Islet of Langerhans (tissue), 1 donor: ENCODE measurements at regions not wholly inside any gene's neighbourhood (a gene's known extent, or its start where the extent isn't known, plus 50 kb on each side); places are given as distances from the start of the nearest gene placed in this dataset.
A peak's percentile ranks its signal among the peaks of the same experiment; 100 is the strongest.
"Not testable (repeated sequence)": the region's sequence is repeated elsewhere in the genome, so short reads cannot be mapped to it uniquely, and the experiment has no call there.

ENCODE experiments used
- FAIRE-seq: peaks from one replicate; lab custom pipeline; 2011; peaks lifted over from hg19 to GRCh38; lab: Jason Lieb, UNC

DNA sequence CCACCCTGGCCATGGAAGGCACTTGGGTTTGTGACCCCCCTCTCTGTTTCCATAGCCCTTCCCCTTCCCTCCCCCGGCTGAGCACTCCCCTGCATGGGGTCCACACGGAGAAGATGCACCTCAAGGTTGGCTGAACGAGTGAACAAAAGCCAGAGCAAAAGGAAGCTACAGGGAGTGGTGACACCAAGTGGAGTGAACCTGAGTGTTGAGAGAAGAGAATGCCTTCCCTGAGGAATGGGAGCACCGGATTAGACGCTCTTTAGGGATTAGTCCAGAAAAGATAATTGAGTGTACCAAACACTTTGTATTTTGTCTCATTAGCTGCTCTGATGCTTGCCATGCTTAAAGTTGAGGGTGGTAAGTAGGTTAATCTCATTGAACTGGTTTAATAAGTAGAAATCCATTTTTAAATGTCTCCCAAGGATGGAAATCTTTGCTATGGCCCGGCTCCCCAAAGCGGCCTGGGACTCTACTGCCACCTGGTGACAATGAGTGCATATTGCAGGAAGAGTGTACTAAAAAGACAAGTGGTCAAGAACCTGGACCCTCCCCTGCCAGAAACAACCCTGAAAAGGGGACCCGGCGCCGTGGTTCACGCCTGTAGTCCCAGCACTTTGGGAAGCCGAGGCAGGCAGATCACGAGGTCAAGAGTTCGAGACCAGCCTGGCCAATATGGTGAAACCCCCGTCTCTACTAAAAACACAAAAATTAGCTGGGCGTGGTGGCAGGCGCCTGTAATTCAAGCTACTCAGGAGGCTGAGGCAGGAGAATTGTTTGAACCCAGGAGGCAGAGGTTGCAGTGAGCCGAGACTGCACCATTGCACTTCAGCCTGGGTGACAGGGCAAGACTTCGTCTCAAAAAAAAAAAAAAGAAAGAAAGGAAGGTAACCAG, 150.6 kb upstream of the ZC3H12A start:
- no peak for FAIRE-seq

DNA sequence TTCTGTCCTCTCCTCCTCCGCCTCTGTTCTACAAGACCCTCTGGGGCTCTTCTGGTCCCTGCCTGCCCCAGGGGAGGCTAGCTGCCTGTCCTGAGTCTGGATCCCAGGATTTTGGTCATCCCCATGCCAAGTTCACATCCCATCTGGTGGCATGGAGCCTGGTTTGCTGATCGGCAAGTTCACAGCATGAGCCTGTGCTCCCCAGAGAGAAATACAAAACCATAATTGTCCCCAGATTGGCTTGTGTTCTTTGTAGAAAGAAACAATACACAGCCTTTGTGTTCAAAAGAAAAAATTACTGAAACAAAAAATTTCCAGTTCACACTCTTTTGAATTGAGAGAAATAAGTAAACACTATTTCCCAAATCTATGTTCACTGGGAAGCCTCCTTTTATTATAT, 149.4 kb upstream of the ZC3H12A start:
- no peak for FAIRE-seq

DNA sequence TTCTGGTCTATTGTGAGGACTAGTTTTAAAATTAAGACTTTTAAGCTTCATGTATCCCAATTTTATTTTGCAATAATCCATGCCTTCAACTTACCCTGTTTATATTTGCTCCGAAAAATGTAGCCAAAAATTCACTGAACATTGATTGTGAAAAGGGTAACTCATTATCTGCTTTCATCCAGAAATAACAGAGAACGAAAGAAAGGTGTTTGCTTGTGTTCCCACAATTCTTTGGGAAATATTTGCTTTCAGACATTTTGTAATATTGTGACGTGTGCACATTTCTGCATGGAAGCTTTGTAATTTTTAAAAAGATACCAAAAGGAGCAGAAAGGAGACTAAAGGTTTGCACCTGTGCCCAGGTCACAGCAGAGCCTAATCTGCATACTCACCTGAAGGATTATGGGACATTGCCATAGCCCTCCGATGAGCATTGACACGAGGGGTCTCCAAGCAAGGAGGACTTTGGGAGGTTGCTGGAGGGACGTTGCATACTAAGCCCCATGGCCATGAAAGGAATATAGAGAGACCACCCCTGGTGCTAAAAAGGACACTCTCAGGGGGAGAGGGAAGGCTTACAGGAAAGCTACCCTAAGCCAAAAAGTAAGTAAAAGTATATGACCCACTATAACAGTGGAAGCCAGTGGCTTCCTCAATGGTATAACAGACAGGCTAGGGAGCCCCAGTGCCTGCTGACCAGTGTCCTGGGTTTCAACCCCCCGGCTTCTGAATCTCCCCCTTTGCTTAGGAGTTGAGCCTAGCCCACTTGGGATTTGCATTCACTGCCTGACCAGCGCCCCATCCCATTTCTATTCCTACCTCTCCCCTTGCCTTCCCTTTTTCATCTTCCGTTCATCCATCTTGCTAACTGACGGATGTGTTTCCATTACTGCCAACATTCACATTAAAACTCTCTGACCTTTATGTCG, 148.6 kb upstream of the ZC3H12A start:
- FAIRE-seq, result peak; percentile 38

DNA sequence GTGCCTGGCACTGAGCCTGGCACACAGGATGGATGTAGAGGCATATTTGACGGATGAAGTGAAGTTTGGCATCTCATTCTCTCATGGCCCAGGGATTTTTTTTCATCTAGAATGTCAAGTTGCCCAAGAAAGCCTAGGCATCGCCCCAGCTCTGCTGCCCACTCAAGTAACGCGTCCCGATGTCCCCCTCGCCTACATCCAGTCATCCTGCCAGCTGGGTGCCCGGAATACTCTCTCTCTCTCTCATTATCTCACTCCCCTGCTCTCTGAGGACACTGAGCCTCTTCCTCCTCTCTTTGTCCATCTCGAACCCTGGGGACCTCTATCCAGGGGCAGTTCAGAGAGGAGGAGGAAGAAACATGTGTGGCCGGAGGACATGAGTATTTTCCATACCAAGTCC, 142.3 kb upstream of the ZC3H12A start:
- FAIRE-seq, result no peak

DNA sequence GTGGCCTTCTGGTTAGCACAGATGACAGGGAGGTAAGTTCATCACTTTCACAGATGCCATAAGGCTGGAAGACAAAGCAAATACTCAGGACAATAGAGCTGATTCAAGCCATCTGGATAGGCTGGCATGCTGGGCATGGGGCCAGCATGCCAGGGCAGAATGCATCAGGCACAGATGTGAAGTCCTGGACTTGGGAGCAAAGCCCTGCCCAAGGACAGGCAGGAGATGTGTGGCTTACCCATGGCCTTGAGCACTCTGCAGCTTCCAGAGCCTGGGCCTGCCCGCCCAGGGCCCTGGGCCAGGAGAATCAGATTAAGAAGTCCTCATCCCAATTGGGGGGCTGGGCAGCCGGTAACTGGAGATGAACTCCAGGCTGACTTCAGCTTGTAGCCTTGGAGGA, 135.7 kb upstream of the ZC3H12A start:
- FAIRE-seq, result no peak

DNA sequence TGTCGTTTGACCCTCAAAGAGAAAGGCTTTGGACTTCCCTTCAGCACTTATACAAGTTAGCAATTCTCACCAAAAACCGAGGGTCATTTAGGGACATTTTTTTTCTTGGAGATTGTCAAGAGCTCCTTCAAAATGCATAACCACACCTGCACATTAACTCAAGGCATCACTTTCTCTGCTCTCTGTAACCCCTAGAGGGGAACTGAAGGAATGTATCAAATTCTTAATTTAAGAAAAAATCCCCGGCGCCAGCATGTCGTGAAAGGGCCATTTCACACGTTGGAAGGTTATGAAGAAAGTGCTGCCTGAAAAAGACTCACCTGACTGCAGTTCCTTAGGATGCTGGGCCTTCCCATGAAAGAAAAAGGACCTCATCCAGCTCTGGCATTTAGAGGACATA, 131.6 kb upstream of the ZC3H12A start:
- no peak for FAIRE-seq

DNA sequence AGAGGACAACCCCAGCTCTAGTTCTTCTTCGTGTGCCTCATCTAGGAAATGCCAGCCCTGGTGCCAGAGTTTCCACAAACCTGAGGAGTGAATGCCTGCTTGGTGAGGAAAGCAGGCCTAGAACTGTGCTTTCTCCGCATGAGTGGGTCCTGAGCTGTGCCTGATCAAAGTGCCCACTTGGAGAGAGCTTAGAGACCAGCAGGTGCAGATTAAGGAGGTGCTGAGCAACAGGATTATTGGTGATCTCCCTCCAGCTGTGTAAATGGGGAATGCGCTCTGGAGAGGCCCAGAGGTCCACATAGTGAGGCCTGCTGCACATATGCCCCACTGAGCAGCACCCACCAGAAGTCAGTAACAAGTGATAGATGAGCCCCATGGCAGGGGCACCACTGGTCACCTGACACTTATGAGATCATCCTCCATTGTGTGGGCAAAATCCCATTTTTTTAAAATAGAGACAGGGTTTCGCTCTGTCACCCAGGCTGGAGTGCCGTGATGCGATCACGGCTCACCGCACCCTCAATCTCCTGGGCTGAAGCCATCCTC, 127.2 kb upstream of the ZC3H12A start:
- FAIRE-seq, result no peak

DNA sequence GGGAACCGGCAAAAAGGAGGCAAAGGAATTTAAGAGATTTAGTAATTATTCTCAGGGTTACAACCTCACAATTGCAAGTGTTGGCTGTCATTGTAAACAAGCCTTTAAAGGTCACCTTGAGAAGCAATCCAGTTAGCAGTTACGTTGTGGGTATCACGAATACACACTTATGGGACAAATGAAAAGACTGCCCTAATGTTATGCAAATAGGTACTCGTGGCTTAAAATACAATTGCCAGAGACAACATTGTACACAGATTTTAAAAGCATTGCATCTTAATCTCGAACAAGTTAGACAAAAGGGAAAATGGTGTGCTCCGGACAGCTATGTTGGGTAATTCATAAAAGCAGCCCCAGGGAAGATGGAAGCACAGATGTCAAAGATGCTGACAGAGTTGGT, 120.5 kb upstream of the ZC3H12A start:
- FAIRE-seq, result no peak

DNA sequence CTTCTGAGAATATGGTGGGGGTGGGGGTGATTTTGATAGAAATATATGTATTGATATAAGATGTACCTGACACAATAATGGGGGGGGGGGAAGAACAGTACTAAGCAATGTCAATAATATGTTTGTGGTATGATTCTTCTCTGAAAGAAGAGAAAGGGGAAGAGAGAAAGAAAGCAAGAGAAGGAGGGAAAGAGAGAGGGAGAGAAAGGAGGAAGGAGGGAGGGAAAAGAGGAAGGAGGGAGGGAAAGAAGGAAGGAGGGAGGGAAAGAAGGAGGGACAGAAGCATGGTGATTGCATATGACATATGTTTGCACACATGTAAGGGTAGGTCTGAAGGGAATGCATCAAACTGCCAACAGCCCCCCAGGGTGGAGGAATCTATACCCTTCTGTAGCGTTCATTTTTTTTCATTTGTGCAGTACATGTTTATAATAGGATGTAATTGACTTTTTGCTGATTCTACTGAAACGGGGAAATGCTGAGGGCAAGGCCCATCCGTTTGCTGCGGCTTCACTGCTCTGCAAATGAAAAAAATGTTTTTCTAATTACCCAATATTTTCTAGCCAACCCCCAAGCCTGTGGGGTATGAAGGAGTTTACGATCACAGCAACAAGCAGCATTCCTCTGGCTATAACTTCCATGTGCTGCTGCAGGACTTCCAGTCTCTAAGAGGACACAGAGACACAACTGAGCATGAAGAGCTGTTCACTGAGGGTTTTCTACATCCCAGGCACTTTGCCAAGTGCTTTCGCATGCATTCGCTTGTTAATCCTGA, 119.3 kb upstream of the ZC3H12A start:
- no peak for FAIRE-seq

DNA sequence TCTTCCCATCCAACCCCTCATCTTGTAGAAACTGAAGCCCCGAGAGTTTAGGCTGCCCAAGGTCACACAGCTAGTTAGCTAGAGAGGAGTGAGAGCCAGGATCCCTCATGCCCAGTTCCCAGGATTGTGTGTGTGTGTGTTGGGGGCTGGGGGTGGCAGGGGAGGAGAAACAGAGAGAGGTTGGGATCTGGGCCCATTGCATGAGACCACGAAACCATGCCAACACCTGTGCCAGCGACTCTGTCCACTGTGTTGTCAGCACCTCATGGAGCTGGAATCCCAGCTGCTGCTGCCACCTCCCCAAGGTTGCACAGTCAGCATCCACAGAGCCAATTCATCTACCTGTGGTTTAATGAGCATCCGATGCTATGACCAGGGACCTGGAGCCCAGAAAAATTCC, 115.4 kb upstream of the ZC3H12A start:
- FAIRE-seq, result no peak

DNA sequence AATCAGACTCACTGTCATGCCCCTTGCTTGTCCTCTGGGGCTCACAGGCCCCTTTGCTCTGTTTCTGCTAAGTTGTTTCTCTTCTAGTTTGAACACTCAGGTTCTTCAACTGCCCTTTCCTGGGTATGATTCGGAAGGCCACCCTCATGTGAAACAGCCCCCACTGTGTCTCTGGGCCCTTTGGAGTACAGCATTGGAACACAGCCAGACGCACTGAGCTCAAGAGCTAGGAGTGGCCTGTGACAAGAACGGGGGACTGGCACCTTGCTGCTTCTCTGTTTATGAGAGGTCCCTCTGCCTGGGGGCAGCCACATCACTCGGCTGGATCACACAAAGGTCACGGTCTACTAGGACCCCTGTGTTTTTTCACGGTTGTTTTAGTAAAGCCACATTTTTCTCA, 114.4 kb upstream of the ZC3H12A start:
- no peak for FAIRE-seq

DNA sequence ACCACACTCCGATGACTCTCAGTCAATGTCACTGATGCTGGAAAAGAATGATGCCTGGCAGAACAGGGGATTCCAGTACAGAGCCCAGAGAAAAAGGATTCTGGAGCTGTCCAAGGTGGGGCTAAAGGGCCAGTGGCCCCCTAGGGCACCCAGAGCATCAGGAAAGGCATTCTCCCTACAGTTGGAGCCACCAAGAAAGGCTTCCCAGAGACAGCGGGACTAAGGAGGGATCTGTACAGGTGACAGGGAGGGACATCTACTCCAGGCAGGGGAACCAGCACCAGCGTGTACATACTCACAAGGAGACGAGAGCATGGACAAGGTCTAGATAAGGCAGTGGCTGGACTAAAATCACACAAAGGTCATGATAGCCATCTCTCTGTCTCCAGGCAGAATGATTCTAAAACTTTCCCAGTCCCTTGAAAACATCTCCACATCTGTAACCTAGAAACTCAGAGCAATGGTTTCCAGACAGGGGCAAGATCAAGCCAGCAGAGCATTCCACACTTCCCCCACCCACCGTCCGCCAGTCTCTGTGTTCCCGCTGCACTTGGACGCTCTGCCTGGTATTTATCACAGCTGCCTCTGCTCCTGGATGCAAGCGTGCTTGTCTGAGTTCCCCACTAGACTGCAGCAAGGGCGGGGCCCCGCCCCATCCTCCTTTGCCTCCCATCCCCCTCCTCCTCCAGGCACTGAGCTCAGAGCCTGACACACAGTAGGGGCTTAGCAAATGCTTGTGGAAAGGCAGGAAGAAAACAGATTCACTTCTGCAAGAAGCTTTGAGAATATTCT, 111.6 kb upstream of the ZC3H12A start:
- no peak for FAIRE-seq

DNA sequence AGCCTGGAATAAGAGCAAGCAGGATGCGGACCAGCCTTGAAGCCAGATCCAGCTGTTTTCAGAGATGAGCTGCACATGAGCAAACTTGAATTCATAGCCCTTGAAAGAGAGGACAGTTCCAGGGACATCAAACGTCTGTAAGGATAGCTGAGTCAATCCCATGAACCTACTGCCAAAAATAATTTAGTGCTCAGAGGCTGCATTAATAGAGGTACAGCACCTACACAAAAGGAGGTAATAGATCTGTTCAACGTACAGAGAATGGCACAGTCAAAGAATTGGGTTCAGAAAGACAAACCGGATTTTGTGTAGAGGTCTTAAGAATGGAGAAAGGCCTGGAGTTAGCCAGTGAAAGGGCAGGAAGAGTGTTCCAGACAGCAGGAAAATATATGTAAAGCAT, 110.8 kb upstream of the ZC3H12A start:
- no peak for FAIRE-seq

DNA sequence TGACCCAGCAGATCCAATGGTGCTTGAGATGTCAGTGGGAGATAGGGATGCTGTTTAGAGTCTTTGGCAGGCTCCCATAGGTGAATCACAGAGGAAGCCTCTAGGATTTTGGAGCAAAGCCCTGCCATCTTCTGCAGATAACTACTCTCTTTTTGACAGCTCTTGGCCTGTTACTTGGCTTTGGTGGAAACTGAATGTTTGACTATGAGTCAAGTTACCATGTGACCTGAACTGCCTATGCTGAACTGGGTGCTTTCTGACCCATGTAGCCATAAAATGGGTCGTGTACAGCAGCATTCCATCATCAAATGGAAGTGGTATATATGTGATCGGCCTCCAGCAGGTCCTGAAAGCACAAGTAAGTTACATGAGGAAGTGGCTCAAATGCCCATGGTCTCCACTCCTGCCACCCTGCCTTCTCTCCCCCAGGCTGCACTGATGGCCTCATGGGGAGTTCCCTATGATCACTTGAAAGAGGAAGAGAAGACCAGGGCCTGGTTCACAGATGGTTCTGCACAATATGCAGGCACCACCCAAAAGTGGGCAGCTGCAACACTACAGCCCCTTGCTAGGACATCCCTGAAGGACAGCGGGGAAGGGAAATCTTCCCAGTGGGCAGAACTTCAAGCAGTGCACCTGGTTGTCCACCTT, 105.6 kb upstream of the ZC3H12A start:
- FAIRE-seq, result not testable (repeated sequence)

DNA sequence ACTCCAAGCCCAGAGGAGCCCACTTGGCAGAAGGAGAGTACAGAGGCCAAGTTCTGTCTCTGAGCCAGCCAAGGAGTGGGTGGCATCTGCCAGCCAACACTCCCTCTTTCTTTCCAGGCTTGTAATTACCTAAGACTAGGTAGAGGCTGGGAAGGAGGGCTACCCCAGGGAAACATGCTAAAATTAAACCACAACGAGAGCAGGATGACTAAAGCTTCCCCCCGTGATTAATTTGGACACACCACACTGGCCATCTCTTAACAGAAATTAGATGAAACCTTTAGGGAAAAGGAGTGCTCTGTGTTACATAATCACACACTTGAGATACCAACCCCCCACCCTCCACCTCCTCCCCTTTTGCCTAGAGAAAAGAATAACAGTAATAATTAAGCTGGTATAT, 102.1 kb upstream of the ZC3H12A start:
- no peak for FAIRE-seq

DNA sequence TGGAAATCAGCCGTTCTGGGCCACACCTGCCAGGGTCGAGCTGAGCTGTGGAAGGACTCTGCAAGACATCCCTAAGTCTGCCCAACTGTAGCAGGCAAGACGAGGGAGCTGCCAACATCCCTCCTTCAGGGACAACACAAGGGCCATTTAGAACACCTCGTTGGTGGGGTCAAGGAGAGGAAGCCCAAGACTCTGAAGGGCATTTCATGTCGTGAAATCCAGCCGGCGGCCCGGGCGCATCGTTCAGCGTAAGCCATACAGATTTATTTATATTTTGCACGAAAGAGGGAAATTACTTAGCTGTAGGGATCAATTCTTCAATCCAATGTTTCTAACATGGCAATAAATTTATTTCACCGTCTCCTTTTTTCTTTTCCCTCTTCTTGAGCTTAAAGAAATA, 101.7 kb upstream of the ZC3H12A start:
- no peak for FAIRE-seq

DNA sequence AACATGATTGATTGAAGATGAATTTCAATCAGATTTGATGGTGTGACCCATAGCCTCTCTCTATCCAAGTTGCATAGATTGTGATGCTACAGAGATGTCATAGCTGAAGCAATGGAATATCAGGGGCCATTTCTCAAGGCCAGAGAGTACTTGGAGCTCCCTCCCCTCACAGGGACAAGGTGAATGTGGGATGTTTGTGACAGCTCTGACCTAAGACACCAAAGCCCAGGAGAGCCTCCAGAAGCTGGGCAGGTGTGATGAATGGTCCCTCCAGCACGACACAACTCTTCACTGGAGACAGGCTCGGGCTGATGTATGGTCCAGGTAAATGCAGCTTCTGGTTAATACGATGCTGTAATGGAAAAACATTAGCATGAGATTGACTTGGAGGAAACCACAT, 101.0 kb upstream of the ZC3H12A start:
- no peak for FAIRE-seq

DNA sequence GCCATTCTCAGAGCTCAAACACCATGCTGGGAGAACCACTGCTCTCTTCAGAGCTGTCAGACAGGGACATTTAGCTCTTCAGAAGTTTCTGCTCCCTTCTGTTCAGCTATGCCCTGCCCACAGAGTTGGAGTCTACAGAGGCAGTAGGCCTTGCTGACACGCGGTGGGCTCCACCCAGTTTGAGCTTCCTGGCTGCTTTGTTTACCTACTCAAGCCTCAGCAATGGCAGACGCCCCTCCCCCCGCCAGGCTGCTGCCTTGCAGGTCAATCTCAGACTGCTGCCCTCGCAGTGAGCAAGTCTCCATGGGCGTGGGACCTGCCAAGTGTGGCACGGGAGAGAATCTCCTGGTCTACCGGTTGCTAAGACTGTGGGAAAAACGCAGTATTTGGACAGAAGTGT, 93.8 kb upstream of the ZC3H12A start:
- FAIRE-seq, result not testable (repeated sequence)

DNA sequence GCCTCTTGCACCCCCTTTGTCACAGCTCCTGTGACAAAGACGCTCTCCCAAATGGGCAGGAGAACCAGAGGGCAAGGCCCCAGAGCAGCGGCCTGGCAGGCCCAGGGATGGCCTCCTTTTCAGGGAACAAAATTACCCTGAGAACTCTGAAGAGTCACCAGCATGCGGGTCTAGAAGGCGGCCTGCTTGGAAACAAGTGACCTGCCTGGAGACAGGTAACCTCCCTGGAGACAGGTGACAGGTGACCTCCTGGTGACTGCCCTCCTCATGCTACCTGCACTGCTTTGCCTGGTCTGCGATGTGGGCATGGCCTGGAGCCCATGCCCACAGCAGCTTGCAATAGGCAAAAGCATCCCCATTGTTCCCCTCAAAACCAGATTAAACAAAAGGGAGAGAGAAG, 86.5 kb upstream of the ZC3H12A start:
- no peak for FAIRE-seq

DNA sequence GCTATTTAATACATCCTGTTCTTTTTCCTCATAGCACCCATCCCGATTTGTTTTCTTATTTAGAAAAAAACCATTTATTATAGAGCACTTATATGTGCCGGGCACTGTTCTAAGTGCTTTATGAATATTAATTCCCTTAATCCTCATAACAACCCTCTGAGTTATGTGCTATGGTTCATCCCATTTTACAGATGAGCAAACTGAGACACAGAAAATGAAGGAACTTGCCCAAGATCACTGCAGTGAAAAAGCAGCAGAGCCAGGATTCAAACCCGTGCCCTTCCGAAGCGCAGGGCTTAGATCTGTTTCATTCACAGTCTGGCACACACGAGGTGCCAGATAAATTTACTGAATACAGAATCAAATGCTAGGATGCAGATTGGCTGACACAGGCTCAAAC, 85.1 kb upstream of the ZC3H12A start:
- no peak for FAIRE-seq
